SU-DHL-6 (cell line): ENCODE measurements at regions not wholly inside any gene's neighbourhood (a gene's known extent, or its start where the extent isn't known, plus 50 kb on each side); places are given as distances from the start of the nearest gene placed in this dataset.

Source experiments
- H2AFZ ChIP-seq: fragments of 200-600 bp; sonication (generic); 2 replicates; pipeline ENCODE4 v1.6.1; 2014; ENCODE audit warnings: low read depth, mild to moderate bottlenecking, moderate library complexity, mixed read lengths, antibody characterized with exemption, low read length; ENCODE audit not compliant: severe bottlenecking
- H3F3A ChIP-seq: fragments of 200-600 bp; shearing (Covaris generic); 2 replicates; pipeline ENCODE4 v1.6.0; 2016; ENCODE audit warnings: antibody characterized with exemption, mild to moderate bottlenecking; ENCODE audit not compliant: insufficient read depth
- H3K27ac ChIP-seq: fragments of 200-600 bp; sonication (generic); 2 replicates; pipeline ENCODE4 v1.5.1; 2016; ENCODE audit warnings: low read depth, mild to moderate bottlenecking, low read length, moderate library complexity, mixed read lengths
- H3K27me3 ChIP-seq: fragments of 200-600 bp; sonication (generic), shearing (Covaris generic); 2 replicates; pipeline ENCODE4 v1.6.0; 2014; ENCODE audit warnings: mild to moderate bottlenecking, low read length
- H3K36me3 ChIP-seq: fragments of 200-600 bp; sonication (generic); 2 replicates; pipeline ENCODE4 v1.6.1; 2014; ENCODE audit warnings: mild to moderate bottlenecking, low read length, mixed read lengths
- H3K4me2 ChIP-seq: fragments of 300-600, 200-600 bp; shearing (Covaris generic), sonication (generic); 2 replicates; pipeline ENCODE4 v1.6.0; 2014; ENCODE audit warnings: low read length, low read depth, mild to moderate bottlenecking; ENCODE audit not compliant: poor library complexity, severe bottlenecking
- H3K4me3 ChIP-seq: fragments of 200-600 bp; sonication (generic); 2 replicates; pipeline ENCODE4 v1.5.1; 2014; ENCODE audit warnings: antibody characterized with exemption, low read length, mild to moderate bottlenecking, mixed read lengths; ENCODE audit not compliant: insufficient read depth, poor library complexity, severe bottlenecking
- H3K79me2 ChIP-seq: fragments of 200-600 bp; sonication (generic); 2 replicates; pipeline ENCODE4 v1.6.1; 2014; ENCODE audit warnings: mild to moderate bottlenecking, low read length, moderate library complexity; ENCODE audit not compliant: insufficient read depth
- H3K9ac ChIP-seq: fragments of 200-600 bp; sonication (generic); 2 replicates; pipeline ENCODE4 v1.7.0; 2014; ENCODE audit warnings: mild to moderate bottlenecking, low read length
- H3K9me2 ChIP-seq: fragments of 200-600 bp; sonication (generic); replicated peaks from 2 replicates; pipeline ENCODE4 v1.6.1; 2014; ENCODE audit warnings: low read length; ENCODE audit not compliant: insufficient read depth
- H3K9me3 ChIP-seq: fragments of 200-600 bp; sonication (generic); 2 replicates; pipeline ENCODE4 v1.6.1; 2014; ENCODE audit warnings: low read length, mixed read lengths; ENCODE audit not compliant: insufficient read depth
- H4K20me1 ChIP-seq: fragments of 200-600 bp; sonication (generic); 2 replicates; pipeline ENCODE4 v1.6.1; 2014; ENCODE audit warnings: low read depth, mild to moderate bottlenecking, antibody characterized with exemption, low read length, moderate library complexity, mixed read lengths
- CTCF ChIP-seq: fragments of 200-600 bp; sonication (generic); IDR thresholded peaks from one replicate; pipeline ENCODE4 v1.5.1; 2017; ENCODE audit warnings: antibody characterized with exemption, mild to moderate bottlenecking, low read length, moderate library complexity; ENCODE audit not compliant: insufficient read depth, poor library complexity, severe bottlenecking
- EZH2phosphoT487 ChIP-seq: fragments of 200-600 bp; sonication (generic), shearing (Covaris generic); conservative IDR thresholded peaks from 2 replicates; pipeline ENCODE4 v1.6.1; 2018; ENCODE audit warnings: mild to moderate bottlenecking, antibody characterized with exemption, low read length, moderate library complexity, mixed read lengths

- H3K27ac ChIP-seq, result no peak overlapping the region
- no peaks in the 10 kb centered on the region for H3K9me3 ChIP-seq
- no peaks in the 10 kb centered on the region for H3F3A ChIP-seq
- H3K36me3 ChIP-seq, result no peaks in the 10 kb centered on the region
- no peaks in the 10 kb centered on the region for H3K9me2 ChIP-seq
- no peak overlapping the region for H2AFZ ChIP-seq
- no peak overlapping the region for H3K4me3 ChIP-seq
- H3K9ac ChIP-seq, result no peak overlapping the region
- no peaks in the 10 kb centered on the region for H3K27me3 ChIP-seq
- H3K4me2 ChIP-seq, result no peak overlapping the region
- H4K20me1 ChIP-seq, result no peaks in the 10 kb centered on the region
- no peak for TF ChIP-seq EZH2phosphoT487
- TF ChIP-seq CTCF, result no peak
- no peaks in the 10 kb centered on the region for H3K79me2 ChIP-seq
These were observed 1632.4 kb downstream of the RPA4 start for GRCh38 chrX:98516120-98516519.

GRCh38 chrX:98523026-98523425 is 1639.3 kb downstream of the RPA4 start:
- TF ChIP-seq EZH2phosphoT487, result no peak
- no peak for TF ChIP-seq CTCF
- Histone ChIP-seq H2AFZ (no peak overlapping the region), H3K9me2 (no peaks in the 10 kb centered on the region), H3K4me2 (no peak overlapping the region), H3K9ac (no peak overlapping the region), H3K27ac (no peak overlapping the region), H4K20me1 (no peaks in the 10 kb centered on the region), H3K4me3 (no peak overlapping the region), H3K27me3 (no peaks in the 10 kb centered on the region), H3K9me3 (no peaks in the 10 kb centered on the region), H3F3A (no peaks in the 10 kb centered on the region), H3K36me3 (no peaks in the 10 kb centered on the region), H3K79me2 (no peaks in the 10 kb centered on the region)

DNA sequence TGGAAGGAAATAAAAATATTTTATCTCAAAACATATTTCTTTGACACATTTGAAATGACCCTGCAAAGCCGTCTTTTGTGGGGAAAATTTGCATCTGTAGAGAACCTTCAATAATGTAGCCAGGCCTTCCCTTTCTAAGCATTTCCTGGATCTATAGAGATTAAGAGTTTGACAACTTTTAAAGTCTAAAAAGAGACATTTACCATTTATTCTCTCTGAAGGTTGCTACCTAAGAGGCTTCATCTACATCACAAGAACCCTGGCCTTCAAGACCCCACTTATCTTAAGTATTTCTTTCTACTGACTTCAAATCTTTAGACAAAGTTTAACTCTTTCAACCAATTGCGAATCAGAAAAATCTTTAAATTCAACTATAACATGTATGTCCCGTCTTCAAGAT is 1639.8 kb downstream of the RPA4 start:
- Histone ChIP-seq H3F3A (no peaks in the 10 kb centered on the region), H3K27me3 (no peaks in the 10 kb centered on the region), H3K27ac (no peak overlapping the region), H3K4me2 (no peak overlapping the region), H3K9me3 (no peaks in the 10 kb centered on the region), H4K20me1 (no peaks in the 10 kb centered on the region), H3K9me2 (no peaks in the 10 kb centered on the region), H3K9ac (no peak overlapping the region), H3K79me2 (no peaks in the 10 kb centered on the region), H3K4me3 (no peak overlapping the region), H2AFZ (no peak overlapping the region), H3K36me3 (no peaks in the 10 kb centered on the region)
- TF ChIP-seq EZH2phosphoT487 (no peak), CTCF (no peak)

GRCh38 chrX:98548519-98548918 is 1664.8 kb downstream of the RPA4 start:
- no peak overlapping the region for H3K4me2 ChIP-seq
- H3K36me3 ChIP-seq, result no peaks in the 10 kb centered on the region
- no peaks in the 10 kb centered on the region for H3K27me3 ChIP-seq
- H3K9me3 ChIP-seq, result no peaks in the 10 kb centered on the region
- no peak overlapping the region for H2AFZ ChIP-seq
- no peak overlapping the region for H3K9ac ChIP-seq
- no peak overlapping the region for H3K27ac ChIP-seq
- H3K9me2 ChIP-seq, result no peaks in the 10 kb centered on the region
- no peaks in the 10 kb centered on the region for H3F3A ChIP-seq
- H4K20me1 ChIP-seq, result no peaks in the 10 kb centered on the region
- TF ChIP-seq EZH2phosphoT487, result no peak
- no peak for TF ChIP-seq CTCF
- no peaks in the 10 kb centered on the region for H3K79me2 ChIP-seq
- H3K4me3 ChIP-seq, result no peak overlapping the region
